ENCODE measurements at regions not wholly inside any gene's neighbourhood (a gene's known extent, or its start where the extent isn't known, plus 50 kb on each side); places are given as distances from the start of the nearest gene placed in this dataset.

DNA sequence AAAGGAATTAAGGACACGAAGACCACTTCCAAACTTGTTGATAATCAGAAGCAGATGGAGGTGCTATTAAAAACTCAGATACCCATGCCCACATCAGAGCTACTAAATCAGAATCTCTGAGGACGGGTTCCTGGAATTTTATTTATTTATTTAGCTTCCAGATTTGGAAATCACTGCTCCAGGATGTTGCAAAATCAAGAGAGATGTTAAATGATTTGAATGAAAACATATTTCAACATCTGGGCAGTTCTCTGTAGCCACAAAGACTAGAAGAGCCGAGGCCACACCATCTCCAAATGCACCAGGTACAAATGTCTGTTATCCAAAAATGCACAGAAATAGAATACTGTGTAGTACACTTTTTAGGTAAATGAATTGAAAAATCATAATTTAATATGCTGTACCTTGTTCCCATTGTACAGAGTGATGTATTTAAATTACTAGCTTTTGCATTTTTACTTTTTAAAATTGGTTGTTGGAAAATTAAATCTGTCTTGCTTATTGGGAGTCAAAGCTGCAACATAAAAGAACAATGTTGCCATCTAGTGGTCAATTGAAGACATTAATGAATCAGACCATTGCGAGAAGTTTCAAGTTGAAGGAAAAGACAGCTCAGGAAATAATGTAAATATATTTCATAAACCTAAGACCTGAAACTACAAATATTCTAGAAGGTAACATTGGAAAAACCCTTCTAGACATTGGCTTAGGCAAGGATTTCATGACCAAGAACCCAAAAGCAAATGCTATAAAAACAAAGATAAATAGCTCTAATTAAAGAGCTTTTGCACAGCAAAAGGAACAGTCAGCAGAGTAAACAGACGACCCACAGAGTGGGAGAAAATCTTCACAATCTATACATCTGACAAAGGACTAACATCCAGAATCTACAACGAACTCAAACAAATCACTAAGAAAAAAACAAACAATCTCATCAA lies 151.3 kb upstream of the TTC29 start:
- no peak for DNase-seq
- no peaks in the 10 kb centered on the region for H3K27me3 ChIP-seq

DNA sequence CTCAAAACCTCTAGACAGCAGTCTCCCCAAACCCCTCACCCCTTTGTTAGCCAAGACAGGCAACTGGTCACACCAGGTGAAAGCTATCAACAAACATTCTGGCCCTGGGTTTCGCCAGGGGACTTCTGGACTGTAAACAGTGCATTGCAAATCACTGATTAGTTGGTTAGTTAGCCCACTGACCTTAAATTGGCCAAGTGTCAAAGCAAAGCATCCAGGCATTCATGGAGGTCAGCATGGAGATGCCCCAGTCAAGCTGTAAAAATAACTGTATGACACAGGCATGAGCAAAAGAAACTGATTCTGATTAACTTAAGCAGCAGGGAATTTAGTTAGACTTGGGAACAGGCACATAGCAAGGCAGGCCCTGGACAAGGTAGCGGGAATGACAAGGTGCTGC lies 156.0 kb upstream of the TTC29 start:
- Histone ChIP-seq H3K9me3 (no peaks in the 10 kb centered on the region), H3K4me3 (ENCODE audit: low read depth, low read length) (no peak overlapping the region), H3K36me3 (no peaks in the 10 kb centered on the region), H3K4me1 (no peaks in the 10 kb centered on the region), H3K27me3 (no peaks in the 10 kb centered on the region)
- TF ChIP-seq, protein P1, sequence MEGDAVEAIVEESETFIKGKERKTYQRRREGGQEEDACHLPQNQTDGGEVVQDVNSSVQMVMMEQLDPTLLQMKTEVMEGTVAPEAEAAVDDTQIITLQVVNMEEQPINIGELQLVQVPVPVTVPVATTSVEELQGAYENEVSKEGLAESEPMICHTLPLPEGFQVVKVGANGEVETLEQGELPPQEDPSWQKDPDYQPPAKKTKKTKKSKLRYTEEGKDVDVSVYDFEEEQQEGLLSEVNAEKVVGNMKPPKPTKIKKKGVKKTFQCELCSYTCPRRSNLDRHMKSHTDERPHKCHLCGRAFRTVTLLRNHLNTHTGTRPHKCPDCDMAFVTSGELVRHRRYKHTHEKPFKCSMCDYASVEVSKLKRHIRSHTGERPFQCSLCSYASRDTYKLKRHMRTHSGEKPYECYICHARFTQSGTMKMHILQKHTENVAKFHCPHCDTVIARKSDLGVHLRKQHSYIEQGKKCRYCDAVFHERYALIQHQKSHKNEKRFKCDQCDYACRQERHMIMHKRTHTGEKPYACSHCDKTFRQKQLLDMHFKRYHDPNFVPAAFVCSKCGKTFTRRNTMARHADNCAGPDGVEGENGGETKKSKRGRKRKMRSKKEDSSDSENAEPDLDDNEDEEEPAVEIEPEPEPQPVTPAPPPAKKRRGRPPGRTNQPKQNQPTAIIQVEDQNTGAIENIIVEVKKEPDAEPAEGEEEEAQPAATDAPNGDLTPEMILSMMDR (IDR thresholded peaks at IDR 0.05; ENCODE audit: low read depth, low read length) = no peak
- DNase-seq = no peak

More for the DNA sequence above, 151.3 kb upstream of the TTC29 start:
- Histone ChIP-seq H3K36me3 (no peaks in the 10 kb centered on the region), H3K9me3 (no peaks in the 10 kb centered on the region), H3K4me3 (ENCODE audit: low read depth, low read length) (no peak overlapping the region), H3K4me1 (no peaks in the 10 kb centered on the region)
- TF ChIP-seq, protein P1 (IDR thresholded peaks at IDR 0.05; ENCODE audit: low read depth, low read length) = peak; percentile 57

DNA sequence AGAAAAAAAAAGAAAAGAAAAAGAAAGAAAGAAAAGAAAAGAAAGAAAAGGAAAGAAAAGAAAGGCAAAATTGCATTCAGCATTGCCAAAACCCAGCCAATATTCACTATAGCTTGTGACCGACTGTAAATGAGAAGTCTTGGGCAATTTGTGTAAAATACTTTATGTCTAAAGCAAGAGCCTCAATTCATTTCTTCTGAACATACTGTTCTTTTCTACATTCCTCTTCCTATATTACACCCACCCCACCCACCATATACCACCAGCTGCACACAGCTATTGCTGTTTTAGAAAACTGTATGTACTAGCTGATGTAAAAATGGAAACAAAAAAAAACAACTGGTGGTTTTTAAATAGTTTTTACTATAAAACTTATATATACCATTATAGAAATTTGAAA lies 156.9 kb upstream of the TTC29 start:
- H3K4me3 ChIP-seq (ENCODE audit: low read depth, low read length) = no peak overlapping the region
- no peaks in the 10 kb centered on the region for H3K27me3 ChIP-seq
- TF ChIP-seq, protein P1 (IDR thresholded peaks at IDR 0.05; ENCODE audit: low read depth, low read length) = no peak
- DNase-seq = no peak
- no peaks in the 10 kb centered on the region for H3K9me3 ChIP-seq
- no peaks in the 10 kb centered on the region for H3K4me1 ChIP-seq
- no peaks in the 10 kb centered on the region for H3K36me3 ChIP-seq

DNA sequence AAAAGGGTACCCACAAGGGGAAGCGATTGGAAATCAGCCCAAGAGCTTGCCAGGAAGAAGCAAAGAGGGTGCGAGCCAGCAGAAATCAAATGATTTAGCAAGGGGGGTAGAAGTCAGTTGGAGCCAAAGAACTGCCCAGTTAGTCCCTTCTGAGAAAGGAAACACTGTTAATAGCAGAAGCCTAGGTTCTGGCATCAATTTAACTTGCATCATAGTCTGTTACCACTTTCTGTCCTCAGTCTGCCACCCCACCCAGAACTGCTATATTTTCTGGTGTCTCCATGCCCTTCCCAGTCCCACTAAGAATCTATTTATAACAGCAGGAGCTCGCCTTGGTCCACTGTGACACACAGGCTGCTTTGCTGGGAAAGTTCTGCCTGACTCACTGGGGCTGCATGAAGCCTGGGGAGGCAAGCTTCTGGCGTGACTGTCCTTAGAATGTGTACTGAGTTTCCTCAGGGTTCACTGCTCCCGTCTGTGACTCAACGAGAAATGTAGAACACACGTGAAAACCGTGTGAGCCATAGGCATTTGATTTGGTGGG lies 157.8 kb upstream of the TTC29 start:
- Histone ChIP-seq H3K36me3 (no peaks in the 10 kb centered on the region), H3K27me3 (no peaks in the 10 kb centered on the region), H3K4me1 (no peaks in the 10 kb centered on the region), H3K4me3 (ENCODE audit: low read depth, low read length) (no peak overlapping the region), H3K9me3 (no peaks in the 10 kb centered on the region)
- TF ChIP-seq, protein P1 (IDR thresholded peaks at IDR 0.05; ENCODE audit: low read depth, low read length) = no peak
- no peak for DNase-seq

DNA sequence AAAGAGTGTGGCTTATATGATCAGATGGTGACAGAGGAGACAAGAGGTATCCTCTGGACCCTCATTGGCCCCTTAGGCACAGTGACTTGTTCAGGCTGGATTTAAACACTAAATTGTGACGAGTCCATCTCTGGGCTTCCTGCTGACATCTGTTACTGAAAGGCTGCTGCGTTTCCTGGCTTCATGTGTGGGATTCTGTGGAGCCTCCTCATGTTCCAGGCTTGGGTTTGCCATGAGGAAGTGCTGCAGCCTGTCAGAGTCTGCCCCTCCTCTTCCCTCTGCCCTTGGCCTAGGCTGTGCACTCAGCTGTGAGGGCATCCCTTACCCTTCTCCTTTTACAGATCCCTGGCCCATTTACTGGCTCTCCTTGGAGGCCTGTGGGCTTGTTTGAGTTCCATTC lies 159.1 kb upstream of the TTC29 start:
- no peaks in the 10 kb centered on the region for H3K27me3 ChIP-seq
- TF ChIP-seq, protein P1 (IDR thresholded peaks at IDR 0.05; ENCODE audit: low read depth, low read length) = no peak
- H3K4me1 ChIP-seq = no peaks in the 10 kb centered on the region
- no peak for DNase-seq
- H3K36me3 ChIP-seq = no peaks in the 10 kb centered on the region
- H3K9me3 ChIP-seq = no peaks in the 10 kb centered on the region
- no peak overlapping the region for H3K4me3 ChIP-seq (ENCODE audit: low read depth, low read length)

DNA sequence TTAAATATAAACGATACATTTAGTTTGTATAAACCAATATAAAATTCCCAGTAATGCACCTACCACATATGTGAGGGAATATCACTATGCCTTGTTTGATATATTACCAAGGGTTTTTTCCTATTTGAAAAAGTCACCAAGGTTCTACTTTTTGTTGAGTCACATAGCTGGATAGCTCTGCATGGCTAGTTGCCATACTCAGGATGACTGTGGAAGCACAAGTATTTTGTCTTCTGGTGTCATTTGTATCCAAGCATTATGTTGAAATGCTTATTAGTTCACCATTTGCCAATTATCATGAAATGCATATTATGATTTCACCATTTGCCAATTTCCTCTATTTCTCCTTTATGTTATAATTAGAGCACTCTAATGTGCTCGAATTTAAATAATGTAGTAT lies 162.7 kb upstream of the TTC29 start:
- Histone ChIP-seq H3K36me3 (no peaks in the 10 kb centered on the region), H3K27me3 (no peaks in the 10 kb centered on the region), H3K9me3 (no peaks in the 10 kb centered on the region), H3K4me3 (ENCODE audit: low read depth, low read length) (no peak overlapping the region), H3K4me1 (no peaks in the 10 kb centered on the region)
- DNase-seq = no peak
- TF ChIP-seq, protein P1 (IDR thresholded peaks at IDR 0.05; ENCODE audit: low read depth, low read length) = no peak

All from BE2C (cell line).